Glutamatergic neuron (in vitro differentiated cells): ENCODE measurements at regions not wholly inside any gene's neighbourhood (a gene's known extent, or its start where the extent isn't known, plus 50 kb on each side); places are given as distances from the start of the nearest gene placed in this dataset.

Experiments used
- DNase-seq: peaks from one replicate; pipeline ENCODE4 v3.0.0; 2022
- H3K27ac Mint-ChIP-seq: one replicate; pipeline ENCODE4 v1.8.0; 2020; ENCODE audit warnings: mild to moderate bottlenecking, mixed read lengths, inconsistent platforms; ENCODE audit not compliant: unreplicated experiment
- H3K27me3 Mint-ChIP-seq: one replicate; pipeline ENCODE4 v1.8.0; 2020; ENCODE audit warnings: mild to moderate bottlenecking, moderate library complexity, mixed read lengths, inconsistent platforms; ENCODE audit not compliant: unreplicated experiment
- H3K36me3 Mint-ChIP-seq: one replicate; pipeline ENCODE4 v1.8.0; 2020; ENCODE audit warnings: mild to moderate bottlenecking, mixed read lengths, inconsistent platforms; ENCODE audit not compliant: unreplicated experiment
- H3K4me1 Mint-ChIP-seq: one replicate; pipeline ENCODE4 v1.8.0; 2020; ENCODE audit warnings: mild to moderate bottlenecking, low read depth, mixed read lengths, inconsistent platforms; ENCODE audit not compliant: unreplicated experiment
- H3K4me3 Mint-ChIP-seq: one replicate; pipeline ENCODE4 v1.8.0; 2020; ENCODE audit warnings: mild to moderate bottlenecking, mixed read lengths, inconsistent platforms; ENCODE audit not compliant: unreplicated experiment
- H3K9me3 Mint-ChIP-seq: one replicate; pipeline ENCODE4 v1.8.0; 2020; ENCODE audit warnings: mild to moderate bottlenecking, moderate library complexity, mixed read lengths, inconsistent platforms; ENCODE audit not compliant: unreplicated experiment
- TF ChIP-seq, protein P1 (sequence below): fragments of 200-600 bp; sonication (generic); IDR thresholded peaks from one replicate; pipeline ENCODE4 v1.5.0; 2021; ENCODE audit not compliant: partially characterized antibody, unreplicated experiment

- Mint-ChIP-seq H3K27ac (no peak overlapping the region), H3K9me3 (no peaks in the 10 kb centered on the region), H3K36me3 (no peaks in the 10 kb centered on the region), H3K27me3 (no peaks in the 10 kb centered on the region), H3K4me3 (no peak overlapping the region), H3K4me1 (peaks cover 7% of the 10 kb centered on the region)
- TF ChIP-seq, protein P1, sequence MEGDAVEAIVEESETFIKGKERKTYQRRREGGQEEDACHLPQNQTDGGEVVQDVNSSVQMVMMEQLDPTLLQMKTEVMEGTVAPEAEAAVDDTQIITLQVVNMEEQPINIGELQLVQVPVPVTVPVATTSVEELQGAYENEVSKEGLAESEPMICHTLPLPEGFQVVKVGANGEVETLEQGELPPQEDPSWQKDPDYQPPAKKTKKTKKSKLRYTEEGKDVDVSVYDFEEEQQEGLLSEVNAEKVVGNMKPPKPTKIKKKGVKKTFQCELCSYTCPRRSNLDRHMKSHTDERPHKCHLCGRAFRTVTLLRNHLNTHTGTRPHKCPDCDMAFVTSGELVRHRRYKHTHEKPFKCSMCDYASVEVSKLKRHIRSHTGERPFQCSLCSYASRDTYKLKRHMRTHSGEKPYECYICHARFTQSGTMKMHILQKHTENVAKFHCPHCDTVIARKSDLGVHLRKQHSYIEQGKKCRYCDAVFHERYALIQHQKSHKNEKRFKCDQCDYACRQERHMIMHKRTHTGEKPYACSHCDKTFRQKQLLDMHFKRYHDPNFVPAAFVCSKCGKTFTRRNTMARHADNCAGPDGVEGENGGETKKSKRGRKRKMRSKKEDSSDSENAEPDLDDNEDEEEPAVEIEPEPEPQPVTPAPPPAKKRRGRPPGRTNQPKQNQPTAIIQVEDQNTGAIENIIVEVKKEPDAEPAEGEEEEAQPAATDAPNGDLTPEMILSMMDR, result no peak
- no peak for DNase-seq
Measured at GRCh38 chr12:89252284-89252683, 100.0 kb downstream of the DUSP6 start.

GRCh38 chr12:89251342-89252271, 100.7 kb downstream of the DUSP6 start:
- H3K27ac Mint-ChIP-seq, result no peak overlapping the region
- no peaks in the 10 kb centered on the region for H3K27me3 Mint-ChIP-seq
- TF ChIP-seq, protein P1, result no peak
- no peaks in the 10 kb centered on the region for H3K36me3 Mint-ChIP-seq
- no peaks in the 10 kb centered on the region for H3K9me3 Mint-ChIP-seq
- no peak overlapping the region for H3K4me3 Mint-ChIP-seq
- H3K4me1 Mint-ChIP-seq, result peaks cover 7% of the 10 kb centered on the region
- no peak for DNase-seq

GRCh38 chr12:89250636-89251035, 101.7 kb downstream of the DUSP6 start:
- H3K9me3 Mint-ChIP-seq, result no peaks in the 10 kb centered on the region
- DNase-seq, result no peak
- H3K27me3 Mint-ChIP-seq, result no peaks in the 10 kb centered on the region
- H3K27ac Mint-ChIP-seq, result no peak overlapping the region
- TF ChIP-seq, protein P1, result no peak
- no peak overlapping the region for H3K4me3 Mint-ChIP-seq
- H3K4me1 Mint-ChIP-seq, result peaks cover 7% of the 10 kb centered on the region
- no peaks in the 10 kb centered on the region for H3K36me3 Mint-ChIP-seq

DNA sequence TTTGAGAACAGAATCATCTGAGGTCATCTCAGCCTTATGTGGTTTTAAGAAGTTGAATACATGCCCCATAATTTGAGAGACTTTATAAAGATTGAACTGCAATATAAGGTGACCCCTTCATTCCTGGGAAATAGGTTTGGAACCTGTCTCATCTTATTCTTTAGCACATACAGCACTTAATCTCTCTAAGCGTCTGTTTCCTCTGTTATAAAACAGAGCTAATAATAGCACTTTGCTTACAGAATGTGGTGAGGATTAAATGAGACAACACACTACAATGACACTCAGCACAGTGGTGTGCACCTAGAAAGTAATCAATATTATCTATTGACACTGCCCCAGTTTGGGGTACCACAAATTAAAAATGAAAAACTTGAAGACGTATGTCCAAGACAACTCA, 102.1 kb downstream of the DUSP6 start:
- Mint-ChIP-seq H3K9me3 (no peaks in the 10 kb centered on the region), H3K36me3 (no peaks in the 10 kb centered on the region), H3K27me3 (no peaks in the 10 kb centered on the region), H3K4me3 (no peak overlapping the region), H3K4me1 (peaks cover 7% of the 10 kb centered on the region), H3K27ac (no peak overlapping the region)
- DNase-seq, result no peak
- TF ChIP-seq, protein P1, result no peak

- H3K4me3 Mint-ChIP-seq, result no peak overlapping the region
Measured at GRCh38 chr12:89247967-89248366, 104.3 kb downstream of the DUSP6 start.

More at GRCh38 chr12:89247967-89248366, 104.3 kb downstream of the DUSP6 start:
- Mint-ChIP-seq H3K27me3 (no peaks in the 10 kb centered on the region), H3K36me3 (no peaks in the 10 kb centered on the region), H3K4me1 (peaks cover 7% of the 10 kb centered on the region), H3K9me3 (no peaks in the 10 kb centered on the region), H3K27ac (no peak overlapping the region)
- no peak for DNase-seq
- TF ChIP-seq, protein P1, result no peak
